NCI-H1436 (cell line): ENCODE measurements at regions not wholly inside any gene's neighbourhood (a gene's known extent, or its start where the extent isn't known, plus 50 kb on each side); places are given as distances from the start of the nearest gene placed in this dataset.
"Not testable (repeated sequence)": the region's sequence is repeated elsewhere in the genome, so short reads cannot be mapped to it uniquely, and the experiment has no call there.

Experiments
- DNase-seq: peaks from one replicate; lab custom pipeline; 2025; lab: John Stamatoyannopoulos, UW

DNA sequence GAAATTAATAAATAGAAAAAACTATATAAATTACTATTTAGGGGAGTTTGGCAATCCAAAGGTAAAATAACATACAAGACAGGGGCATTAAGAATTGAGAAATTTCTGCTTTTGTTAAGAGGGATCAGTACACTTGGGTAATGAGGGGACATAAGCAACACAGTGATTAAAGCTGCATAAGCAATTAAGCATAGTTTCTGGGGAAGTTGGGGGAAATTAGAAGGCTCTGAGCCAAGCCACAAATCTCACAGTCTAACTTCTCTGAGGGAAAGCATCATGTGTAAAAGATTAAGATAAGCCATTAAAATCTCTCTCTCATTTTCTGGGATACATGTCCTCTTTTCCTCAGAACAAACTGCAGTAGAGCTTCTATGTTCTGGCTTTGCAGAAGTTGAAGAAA lies 533.9 kb upstream of the LRFN5 start:
- no peak for DNase-seq

DNA sequence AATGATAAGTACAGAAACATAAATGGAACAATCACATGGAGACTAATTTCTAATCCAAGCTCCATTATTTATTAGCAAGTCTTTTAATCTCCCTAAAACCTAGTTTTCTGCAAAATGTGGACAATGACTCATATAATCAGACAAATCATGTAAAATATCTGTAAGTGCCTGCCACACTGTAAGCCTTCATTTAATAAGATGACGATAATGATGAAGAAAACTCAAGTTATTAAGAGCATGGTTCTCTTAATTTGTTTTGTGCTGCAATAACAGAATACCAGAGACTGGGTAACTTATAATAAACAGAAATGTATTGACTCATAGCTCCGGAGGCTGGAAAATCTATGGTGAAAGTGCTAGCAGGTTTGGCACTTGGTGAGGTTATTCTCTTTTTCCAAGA lies 535.3 kb upstream of the LRFN5 start:
- no peak for DNase-seq

DNA sequence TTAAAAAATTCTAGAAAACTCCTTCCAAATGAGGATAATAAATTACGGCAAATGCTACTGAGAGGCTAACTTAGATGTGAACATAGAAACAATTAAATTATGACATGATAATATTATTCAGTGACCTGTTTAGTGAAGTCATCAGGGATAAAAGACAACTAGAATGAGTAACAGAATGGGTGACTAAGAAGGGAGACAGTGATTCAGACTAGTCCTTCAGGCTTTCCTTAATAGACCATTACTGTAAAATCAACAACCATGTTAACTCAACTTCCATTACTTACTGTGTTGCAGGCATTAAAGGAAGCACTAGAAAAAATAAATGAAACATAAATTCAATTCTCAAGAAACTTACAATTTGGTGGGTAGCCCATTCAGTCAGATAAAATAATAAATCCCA lies 543.9 kb upstream of the LRFN5 start:
- DNase-seq, result no peak

DNA sequence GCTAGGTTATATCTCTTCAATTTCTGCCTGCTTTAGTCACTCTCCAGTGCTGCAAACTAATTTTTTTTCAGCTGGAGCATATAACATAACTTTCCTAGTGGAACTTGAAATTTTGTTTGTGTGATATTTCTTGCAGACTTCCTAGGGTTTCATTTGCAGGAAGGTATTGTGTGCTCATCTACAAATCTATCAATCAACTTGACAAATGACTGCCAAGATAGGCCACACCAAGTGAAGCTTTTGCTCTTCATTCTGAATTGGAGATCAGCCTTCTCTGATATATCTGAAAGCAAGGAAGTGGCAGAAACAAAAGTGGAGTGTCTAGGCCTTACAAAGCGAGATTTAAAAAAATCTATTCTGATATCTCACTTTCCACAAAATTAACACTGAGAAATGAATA lies 551.1 kb upstream of the LRFN5 start:
- DNase-seq, result no peak

DNA sequence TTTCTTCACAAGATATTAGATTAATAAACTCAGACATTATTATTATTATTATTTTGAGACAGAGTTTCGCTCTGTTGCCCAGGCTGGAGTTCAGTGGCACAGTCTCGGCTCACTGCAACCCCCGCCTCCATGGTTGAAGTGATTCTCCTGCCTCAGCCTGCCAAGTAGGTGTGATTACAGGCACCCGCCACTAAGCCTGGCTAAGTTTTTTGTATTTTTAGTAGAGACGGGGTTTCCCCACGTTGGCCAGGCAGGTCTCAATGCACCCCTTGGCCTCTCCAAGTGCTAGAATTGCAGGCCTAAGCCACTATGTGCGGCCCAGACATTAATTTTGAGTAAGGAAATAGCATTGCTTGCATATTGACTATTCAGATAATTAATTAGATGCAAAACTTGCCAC lies 554.9 kb upstream of the LRFN5 start:
- DNase-seq, result no peak

DNA sequence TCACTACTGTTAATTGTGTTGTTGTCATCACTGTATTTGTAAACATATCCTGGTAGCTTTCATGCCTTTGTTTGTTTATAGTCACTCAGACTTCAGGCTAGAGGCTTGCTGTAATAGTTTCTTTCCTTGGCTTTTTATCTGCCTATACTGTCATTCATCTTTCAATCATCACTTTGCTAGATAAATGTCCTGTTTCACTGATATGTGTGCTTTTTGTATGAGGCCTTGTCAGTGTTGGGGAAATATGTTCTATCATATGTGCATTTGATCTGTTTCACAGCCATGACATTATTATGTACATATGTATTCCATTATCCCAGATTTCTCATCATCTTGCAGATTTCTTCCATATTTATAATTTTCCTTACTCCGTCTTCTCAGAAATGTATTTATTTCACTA lies 558.9 kb upstream of the LRFN5 start:
- DNase-seq, result no peak

DNA sequence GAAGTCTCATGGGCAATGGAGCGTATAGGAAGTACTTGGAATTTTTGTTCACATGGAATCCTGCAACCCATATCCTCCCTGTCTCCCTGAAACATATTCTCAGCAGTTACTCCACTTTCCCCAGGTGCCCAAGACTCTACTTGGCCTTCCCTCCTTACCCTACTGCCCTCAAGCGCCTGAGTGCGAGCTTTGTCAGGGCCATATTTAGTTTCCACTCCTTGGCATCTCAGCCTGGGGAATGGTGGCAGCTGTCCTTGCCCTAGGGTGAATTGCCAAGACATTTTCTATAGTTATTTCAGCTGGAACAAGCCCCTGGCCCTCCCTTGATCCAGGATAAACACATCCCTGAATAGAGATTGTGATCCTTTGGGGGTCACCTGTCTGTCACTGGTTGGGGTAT lies 569.3 kb upstream of the LRFN5 start:
- no peak for DNase-seq

DNA sequence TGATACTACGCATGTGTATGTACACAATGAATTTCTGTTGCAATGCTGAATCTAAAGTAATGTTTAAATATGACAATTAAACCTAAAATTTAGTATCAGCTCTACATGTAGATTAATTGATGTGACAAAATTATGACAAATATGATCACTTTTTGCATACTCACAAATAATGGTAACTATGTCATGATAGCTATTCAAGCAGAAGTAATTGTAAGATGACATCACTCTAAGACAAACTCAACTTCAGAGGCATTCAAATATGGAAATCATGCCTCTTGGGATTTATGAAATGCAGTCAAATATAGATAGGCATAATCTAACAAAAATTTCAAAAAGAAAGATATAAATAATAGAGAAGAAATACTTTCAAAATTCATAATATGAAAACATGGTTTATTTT lies 571.7 kb upstream of the LRFN5 start:
- DNase-seq, result no peak

DNA sequence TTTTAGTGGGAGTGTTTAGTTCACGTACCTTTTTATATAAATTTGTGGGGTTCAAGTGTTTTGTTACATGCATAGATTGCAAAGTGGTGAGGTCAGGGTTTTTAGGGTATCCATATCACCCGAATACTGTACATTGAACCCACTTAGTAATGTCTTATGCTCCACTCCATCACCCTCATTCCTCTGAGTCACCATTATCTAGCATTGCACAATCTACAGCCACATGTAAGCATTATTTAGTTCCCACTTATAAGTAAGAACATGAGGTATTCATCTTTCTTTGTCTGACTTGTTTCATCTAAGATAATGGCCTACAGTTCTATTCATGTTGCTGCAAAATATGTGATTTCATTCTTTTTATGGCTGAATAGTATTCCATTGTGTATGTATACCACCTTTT lies 583.7 kb upstream of the LRFN5 start:
- no peak for DNase-seq

DNA sequence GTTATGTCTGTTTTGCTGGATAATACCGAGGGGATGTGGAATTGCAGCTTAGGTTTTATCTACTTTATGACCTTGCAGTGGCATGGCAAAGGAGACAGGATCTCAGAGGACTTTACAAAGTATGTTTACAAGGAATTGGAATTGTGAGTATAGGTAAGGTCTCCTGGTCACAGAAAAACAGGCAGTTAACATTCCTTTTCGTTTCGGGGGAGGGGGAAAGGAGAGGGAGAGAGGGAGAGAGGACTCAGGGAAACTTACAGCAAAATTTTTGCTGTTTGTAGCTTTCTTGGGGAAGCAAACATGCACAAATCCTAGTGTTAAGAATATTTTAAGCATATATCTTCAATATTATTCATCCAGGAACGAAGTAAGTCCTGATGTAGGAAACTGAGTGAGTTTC lies 590.5 kb upstream of the LRFN5 start:
- no peak for DNase-seq

DNA sequence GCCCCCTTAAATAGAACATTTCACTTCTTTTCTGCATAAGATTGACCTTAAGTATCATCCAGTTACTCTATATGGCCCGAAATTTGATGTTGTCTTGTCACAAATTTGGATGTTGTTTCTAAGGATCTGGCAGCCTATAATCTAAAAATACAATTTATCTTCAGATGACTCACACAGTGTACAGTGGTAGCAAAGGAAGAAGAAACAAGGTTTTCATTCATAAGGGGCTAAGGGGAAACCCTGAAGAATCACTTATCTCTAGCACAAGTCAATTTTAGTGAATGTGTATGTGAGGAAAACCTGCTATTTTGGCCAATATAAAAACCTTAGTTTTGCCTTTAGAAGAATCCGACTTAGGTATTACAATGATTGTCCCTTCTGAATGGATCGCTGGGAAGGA lies 606.3 kb upstream of the LRFN5 start:
- DNase-seq, result no peak

DNA sequence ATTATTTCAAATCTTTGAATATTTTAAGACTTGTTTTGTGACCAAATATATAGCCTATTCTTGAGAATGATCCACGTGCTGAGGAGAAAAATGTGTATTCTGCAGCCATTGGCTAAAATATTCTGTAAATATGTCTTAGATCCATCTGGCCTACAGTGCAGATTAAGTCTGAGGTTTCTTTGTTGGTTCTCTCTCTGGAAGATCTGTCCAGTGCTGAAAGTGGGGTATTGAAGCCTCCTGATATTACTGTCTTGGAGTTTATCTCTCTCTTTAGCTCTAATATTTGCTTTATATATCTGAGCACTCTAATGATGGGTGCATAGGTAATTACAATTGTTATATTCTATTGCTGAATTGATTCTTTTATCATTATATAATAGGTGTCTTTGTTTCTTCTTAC lies 617.4 kb upstream of the LRFN5 start:
- no peak for DNase-seq

DNA sequence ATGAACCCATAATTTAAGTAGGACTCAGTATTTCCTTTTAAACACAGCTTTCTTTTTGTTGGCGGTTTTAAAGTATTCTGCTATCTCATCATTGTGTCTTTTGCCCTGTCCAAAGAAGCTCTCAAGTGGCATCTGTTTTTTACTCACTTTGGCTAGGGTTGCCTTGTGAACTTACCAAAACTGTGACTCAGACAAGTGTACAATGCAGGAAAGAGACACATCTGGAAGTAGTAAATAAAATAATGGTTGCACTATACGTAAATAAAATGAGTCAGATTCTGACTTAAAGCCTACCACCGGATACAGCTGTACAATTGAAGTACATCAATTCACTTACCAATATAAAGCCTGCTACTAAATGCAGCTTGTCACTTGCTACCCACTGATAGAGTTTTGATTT lies 619.2 kb upstream of the LRFN5 start:
- no peak for DNase-seq

DNA sequence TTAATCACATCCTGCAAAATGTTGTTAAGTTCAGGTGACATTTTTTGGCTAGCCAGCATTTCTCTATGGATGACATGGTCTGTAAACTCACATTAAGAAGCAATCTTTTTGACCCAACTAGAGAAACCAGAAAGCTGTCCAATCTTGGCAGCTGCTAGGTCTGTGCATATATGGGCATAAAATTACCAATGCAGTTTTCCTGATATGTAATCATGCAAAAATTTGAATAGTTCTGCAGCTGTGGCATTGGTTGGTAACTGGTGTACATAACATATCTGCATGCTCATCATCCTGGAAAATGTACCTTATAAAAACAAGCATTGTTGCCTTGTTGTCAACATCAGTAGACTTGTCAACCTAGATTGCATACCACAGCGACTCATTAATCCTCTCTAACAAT lies 620.0 kb upstream of the LRFN5 start:
- no peak for DNase-seq

DNA sequence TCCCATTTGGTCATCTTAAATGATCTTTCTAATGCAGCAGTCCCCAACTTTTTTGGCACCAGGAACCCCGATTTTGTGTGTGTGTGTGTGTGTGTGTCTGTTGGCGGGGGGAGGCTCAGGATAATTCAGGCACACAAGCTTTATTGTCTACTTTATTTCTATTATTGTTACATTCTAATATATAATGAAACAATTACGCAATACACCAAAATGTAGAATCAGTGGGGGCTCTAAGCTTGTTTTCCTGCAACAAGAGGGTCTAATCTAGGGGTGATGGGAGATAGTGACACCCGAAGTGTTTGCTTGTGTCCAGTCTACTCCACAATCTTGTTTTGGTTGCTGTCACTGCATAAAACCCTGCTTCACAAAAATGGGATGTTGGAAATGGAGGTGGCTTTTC lies 621.1 kb upstream of the LRFN5 start:
- DNase-seq, result no peak

DNA sequence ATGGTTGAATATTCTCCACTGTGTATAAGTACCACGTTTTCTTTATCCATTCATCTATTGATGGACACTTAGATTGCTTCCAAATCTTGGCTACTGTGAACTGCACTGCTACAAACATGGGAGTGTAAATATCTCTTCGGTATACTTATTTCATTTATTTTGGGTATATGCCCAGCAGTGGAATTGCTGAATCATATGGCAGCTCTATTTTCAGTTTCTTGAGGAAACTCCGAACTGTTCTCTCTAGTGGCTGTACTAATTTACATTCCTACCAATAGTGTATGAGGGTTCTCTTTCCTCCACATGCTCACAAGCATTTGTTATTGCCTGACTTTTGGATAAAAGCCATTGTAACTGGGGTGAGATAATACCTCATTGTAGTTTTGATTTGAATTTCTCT lies 623.1 kb upstream of the LRFN5 start:
- DNase-seq, result no peak

DNA sequence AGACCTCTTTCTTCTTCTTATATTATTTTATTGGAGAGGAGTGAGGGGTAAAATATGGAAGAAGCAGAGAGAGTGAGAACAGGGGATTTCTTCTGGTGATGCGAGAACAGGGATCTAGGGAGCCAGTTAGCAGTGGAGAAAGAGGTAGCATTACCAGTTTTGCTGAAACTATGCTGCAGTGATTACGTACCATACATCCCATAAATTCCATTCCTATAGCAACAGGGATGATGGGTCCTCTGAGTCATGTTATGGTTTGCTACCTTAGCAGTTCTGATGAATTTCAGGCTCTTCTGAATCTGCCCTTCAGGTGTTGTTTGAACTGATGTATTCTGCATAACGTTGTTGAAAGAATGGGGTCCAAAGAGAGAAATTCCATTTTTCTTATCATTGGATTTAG lies 625.4 kb upstream of the LRFN5 start:
- no peak for DNase-seq

DNA sequence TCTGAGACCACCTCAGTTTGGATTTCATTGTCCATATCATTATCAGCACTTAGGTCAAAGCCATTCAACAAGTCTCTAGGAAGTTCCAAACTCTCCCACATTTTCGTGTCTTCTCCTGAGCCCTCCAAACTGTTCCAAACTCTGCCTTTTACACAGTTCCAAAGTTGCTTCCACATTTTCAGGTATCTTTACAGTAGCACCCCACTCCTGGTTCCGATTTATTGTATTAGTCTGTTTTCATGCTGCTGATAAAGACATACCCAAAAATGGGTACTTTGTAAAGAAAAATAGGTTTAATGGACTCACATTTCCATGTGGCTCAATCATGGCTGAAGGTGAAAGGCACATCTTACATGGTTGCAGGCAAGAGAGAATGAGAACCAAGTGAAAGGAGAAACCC lies 646.4 kb upstream of the LRFN5 start:
- DNase-seq, result not testable (repeated sequence)

DNA sequence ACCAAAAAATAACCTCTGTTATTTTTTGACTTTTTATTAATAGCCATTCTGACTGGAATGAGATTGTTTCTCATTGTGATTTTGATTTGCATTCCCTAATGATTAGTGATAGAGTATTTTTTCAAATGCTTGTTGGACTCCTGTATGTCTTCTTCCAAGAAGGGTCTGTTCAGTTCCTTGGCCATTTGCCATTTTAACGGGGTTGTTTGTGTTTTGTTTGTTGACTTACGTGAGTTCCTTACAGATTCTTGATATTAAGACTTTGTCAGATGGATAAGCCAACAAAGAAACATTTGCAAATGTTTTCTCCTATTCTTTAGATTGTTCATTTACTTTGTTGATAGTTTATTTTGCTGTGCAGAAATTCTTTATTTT lies 651.6 kb upstream of the LRFN5 start:
- no peak for DNase-seq

DNA sequence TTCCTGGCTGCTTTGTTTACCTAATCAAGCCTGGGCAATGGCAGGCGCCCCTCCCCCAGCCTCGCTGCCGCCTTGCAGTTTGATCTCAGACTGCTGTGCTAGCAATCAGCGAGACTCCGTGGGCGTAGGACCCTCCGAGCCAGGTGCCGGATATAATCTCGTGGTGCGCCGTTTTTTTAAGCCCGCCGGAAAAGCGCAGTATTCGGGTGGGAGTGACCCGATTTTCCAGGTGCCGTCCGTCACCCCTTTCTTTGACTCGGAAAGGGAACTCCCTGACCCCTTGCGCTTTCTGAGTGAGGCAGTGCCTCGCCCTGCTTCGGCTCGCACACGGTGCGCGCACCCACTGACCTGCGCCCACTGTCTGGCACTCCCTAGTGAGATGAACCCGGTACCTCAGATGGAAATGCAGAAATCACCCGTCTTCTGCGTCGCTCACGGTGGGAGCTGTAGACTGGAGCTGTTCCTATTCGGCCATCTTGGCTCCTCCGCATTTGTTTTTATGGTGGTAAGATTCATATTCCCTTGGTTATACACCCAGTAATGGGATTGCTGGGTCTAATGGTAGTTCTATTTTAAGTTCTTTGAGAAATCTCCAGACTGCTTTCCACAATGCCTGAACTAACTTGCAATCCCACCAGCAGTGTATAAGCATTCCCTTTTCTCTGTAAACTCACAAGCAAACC lies 652.1 kb upstream of the LRFN5 start:
- not testable (repeated sequence) for DNase-seq

DNA sequence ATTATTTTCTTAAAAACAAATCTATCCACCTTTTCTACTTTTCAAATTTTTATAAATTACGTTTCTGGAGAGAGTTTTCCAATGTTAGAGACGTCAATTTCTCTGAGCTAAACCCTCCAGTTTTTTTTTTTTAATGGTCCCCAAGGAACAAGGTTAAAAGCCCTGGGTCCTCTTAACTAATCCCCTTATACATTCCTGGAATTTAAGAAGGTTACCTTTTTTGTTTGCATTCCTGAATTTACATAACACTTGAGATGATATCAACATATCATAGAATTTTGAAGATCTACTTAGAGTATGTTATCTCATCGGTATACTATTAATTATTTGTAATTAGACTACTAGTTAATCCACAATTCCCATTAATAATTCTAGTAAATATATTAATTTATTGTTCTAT lies 662.2 kb upstream of the LRFN5 start:
- DNase-seq, result no peak

DNA sequence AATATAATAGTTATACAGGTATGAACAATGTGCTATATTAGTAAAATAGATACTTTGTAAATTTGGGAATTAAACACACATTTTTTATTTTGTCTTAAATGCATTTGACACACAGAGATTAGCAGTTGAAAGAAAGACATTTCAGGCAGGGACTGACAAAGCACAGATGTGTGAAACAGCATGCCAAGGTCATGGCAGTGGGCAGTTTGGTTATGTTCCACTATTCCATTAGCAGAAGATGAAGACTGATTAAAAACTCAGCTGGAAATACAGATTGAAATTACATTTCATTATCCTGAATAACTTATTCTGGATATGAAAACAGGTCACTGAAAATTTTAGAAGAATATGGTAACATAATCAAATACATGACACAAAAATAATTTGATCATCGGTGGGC lies 669.8 kb upstream of the LRFN5 start:
- DNase-seq, result no peak

DNA sequence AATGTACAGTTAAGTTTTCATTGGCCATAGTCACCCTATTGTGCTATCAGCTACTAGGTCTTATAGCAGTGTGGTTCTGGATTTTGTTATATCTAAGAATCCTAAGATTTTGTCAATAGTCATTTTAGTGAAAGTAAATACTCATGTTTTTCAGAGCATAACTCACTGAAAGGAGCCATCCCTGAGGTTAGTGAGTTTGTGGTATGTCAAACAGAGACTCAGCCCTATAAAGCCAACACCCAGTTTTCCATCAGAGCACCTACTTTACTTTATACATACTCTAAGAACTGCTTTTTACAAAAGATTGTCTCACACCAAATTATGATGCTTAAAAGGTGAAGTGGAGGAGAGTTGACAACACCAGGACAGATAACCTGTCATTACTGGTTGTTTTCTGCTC lies 686.3 kb upstream of the LRFN5 start:
- no peak for DNase-seq

DNA sequence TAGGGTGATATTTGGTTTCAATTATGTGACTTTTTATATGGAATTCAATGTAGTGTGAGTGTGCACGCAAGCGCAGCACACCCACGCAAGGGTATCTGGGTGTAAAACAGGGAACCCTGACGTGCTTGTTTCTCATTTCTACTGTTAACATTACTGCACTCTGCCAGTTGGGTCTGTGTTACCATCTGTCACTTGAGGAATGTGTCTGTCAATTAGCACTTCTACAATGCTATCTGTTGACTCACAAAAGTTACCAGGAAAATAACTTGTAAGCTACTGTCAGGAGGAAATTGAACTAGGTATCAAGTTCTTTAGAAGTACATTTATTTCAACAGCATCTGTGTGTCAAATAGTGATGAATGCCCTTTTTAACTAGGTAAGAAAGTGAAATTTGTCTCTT lies 695.5 kb upstream of the LRFN5 start:
- no peak for DNase-seq

DNA sequence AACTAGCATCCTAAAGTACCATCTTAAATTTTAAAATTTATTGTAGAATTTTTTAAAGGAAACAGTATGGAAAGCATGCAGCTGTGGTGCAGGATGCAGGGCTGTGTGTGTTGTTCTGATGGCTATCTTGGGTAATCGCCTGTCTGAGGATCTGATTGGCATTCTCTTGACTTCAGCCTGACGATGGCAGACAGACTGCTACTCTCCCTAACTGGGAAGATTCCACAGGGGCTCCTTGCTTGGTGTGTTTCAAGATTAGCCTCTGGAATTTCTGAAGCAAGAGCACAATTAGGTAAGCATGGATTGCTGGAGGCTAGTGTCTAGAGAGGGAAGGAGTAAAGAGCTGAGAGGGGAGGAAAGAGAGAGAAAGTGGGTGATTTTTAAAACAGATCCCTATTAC lies 696.8 kb upstream of the LRFN5 start:
- no peak for DNase-seq
